ENCODE measurements at regions not wholly inside any gene's neighbourhood (a gene's known extent, or its start where the extent isn't known, plus 50 kb on each side); places are given as distances from the start of the nearest gene placed in this dataset.

DNA sequence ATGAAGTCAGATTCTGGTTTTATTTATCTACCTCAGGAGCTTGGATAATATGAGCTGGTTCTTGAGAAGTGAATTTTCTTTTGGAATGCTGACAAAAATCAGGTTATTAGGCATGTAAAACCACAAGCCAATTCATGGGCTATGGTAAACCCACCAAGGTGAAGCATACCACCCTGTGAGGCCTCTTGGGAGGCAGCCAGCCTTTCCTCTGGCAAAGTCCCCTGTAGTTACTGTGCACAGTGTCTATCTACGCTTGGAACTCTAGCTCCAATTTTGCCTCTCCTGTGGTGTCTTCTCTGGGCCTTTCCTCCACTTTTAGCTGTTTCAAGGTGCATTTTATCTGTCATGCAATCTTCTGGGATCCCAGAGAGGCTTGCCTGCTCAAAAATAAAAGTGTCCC, 242.7 kb upstream of the ZSWIM2 start:
- H4K20me1 ChIP-seq (ENCODE audit: control insufficient read depth, insufficient read depth, insufficient read length) = no peaks in the 10 kb centered on the region
- no peak overlapping the region for H2BK5ac ChIP-seq (ENCODE audit: insufficient read length, low read length)
- H4K91ac ChIP-seq (ENCODE audit: insufficient read length, low read depth, low read length) = no peak overlapping the region
- no peak overlapping the region for H2BK12ac ChIP-seq (ENCODE audit: insufficient read length, low read depth, low read length)
- H2AFZ ChIP-seq (ENCODE audit: low read length) = no peak overlapping the region
- WGBS (ENCODE audit: extremely low coverage, insufficient read length, low lambda C conversion rate) = no CpG with 5 or more reads among the region's 1 CpG
- H4K8ac ChIP-seq (replicated peaks; ENCODE audit: insufficient read length, low read depth, low read length) = no peak overlapping the region
- no peak overlapping the region for H3K4me2 ChIP-seq (ENCODE audit: insufficient read depth, insufficient read length, low read length)
- Mint-ChIP-seq H3K9me3 (no peaks in the 10 kb centered on the region; a peak in 1 of 5 replicates), H3K4me1 (no peaks in the 10 kb centered on the region), H3K27me3 (ENCODE audit: low read depth) (no peaks in the 10 kb centered on the region), H3K36me3 (ENCODE audit: insufficient read depth in 1 of 3, low read depth in 3 of 3) (no peaks in the 10 kb centered on the region), H3K4me3 (no peak overlapping the region), H3K27ac (no peak overlapping the region)
- H3K14ac ChIP-seq (ENCODE audit: insufficient read depth, low read length) = no peak overlapping the region
- H3K27ac ChIP-seq (ENCODE audit: insufficient read length, low read depth, low read length) = no peak overlapping the region
- no peaks in the 10 kb centered on the region for H3K79me1 ChIP-seq (ENCODE audit: insufficient read depth, low read depth, low read length, poor library complexity, severe bottlenecking)
- H3K9me3 ChIP-seq (ENCODE audit: control insufficient read depth, low read depth, low read length) = no peaks in the 10 kb centered on the region
- no peak overlapping the region for H2BK120ac ChIP-seq (ENCODE audit: low read depth, low read length, poor library complexity, severe bottlenecking)
- H2BK15ac ChIP-seq (ENCODE audit: low read depth, low read length) = no peak overlapping the region
- no peaks in the 10 kb centered on the region for H3K23me2 ChIP-seq (ENCODE audit: insufficient read length, low read depth, low read length, poor library complexity, severe bottlenecking)
- no peak overlapping the region for H4K5ac ChIP-seq (ENCODE audit: insufficient read length, low read depth, low read length)
- no peak overlapping the region for H3T11ph ChIP-seq (ENCODE audit: low read length)
- no peak for DNase-seq
- no peak overlapping the region for H3K56ac ChIP-seq (ENCODE audit: insufficient read length, low read depth, low read length)
- no peak overlapping the region for H3K9ac ChIP-seq (ENCODE audit: extremely low read depth, insufficient read length, low read length)
- H3K79me2 ChIP-seq (ENCODE audit: insufficient read depth, low read length) = no peaks in the 10 kb centered on the region
- H3K4me1 ChIP-seq (ENCODE audit: insufficient read depth, low read length) = no peaks in the 10 kb centered on the region
- TF ChIP-seq, protein P1, sequence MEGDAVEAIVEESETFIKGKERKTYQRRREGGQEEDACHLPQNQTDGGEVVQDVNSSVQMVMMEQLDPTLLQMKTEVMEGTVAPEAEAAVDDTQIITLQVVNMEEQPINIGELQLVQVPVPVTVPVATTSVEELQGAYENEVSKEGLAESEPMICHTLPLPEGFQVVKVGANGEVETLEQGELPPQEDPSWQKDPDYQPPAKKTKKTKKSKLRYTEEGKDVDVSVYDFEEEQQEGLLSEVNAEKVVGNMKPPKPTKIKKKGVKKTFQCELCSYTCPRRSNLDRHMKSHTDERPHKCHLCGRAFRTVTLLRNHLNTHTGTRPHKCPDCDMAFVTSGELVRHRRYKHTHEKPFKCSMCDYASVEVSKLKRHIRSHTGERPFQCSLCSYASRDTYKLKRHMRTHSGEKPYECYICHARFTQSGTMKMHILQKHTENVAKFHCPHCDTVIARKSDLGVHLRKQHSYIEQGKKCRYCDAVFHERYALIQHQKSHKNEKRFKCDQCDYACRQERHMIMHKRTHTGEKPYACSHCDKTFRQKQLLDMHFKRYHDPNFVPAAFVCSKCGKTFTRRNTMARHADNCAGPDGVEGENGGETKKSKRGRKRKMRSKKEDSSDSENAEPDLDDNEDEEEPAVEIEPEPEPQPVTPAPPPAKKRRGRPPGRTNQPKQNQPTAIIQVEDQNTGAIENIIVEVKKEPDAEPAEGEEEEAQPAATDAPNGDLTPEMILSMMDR (conservative IDR thresholded peaks at IDR 0.05) = no peak
- no peaks in the 10 kb centered on the region for H3K27me3 ChIP-seq (ENCODE audit: insufficient read depth, low read length)
- H2AK5ac ChIP-seq (ENCODE audit: insufficient read length, low read length) = no peak overlapping the region
- H3K18ac ChIP-seq (ENCODE audit: insufficient read length, low read depth, low read length) = no peak overlapping the region
- no peak overlapping the region for H3K4ac ChIP-seq (ENCODE audit: low read depth, low read length)
- no peak overlapping the region for H2BK20ac ChIP-seq (ENCODE audit: low read depth, low read length, poor library complexity, severe bottlenecking)
- no peak overlapping the region for H3K23ac ChIP-seq (ENCODE audit: insufficient read length, low read depth, low read length)
